BE2C (cell line): ENCODE measurements at regions not wholly inside any gene's neighbourhood (a gene's known extent, or its start where the extent isn't known, plus 50 kb on each side); places are given as distances from the start of the nearest gene placed in this dataset.

Source experiments
- DNase-seq: peaks from one replicate; pipeline ENCODE4 v3.0.0-alpha.2; 2020
- H3K27me3 ChIP-seq: fragments of 250-450 bp; sonication (Bioruptor Pico); 2 replicates; pipeline ENCODE4 v1.5.1; 2020; ENCODE audit warnings: mild to moderate bottlenecking
- H3K36me3 ChIP-seq: fragments of 250-450 bp; sonication (Bioruptor Pico); 2 replicates; pipeline ENCODE4 v1.5.1; 2020; ENCODE audit warnings: mild to moderate bottlenecking
- H3K4me1 ChIP-seq: fragments of 250-450 bp; sonication (Bioruptor Pico); 2 replicates; pipeline ENCODE4 v1.5.1; 2020
- H3K4me3 ChIP-seq: 2 replicates; pipeline ENCODE4 v1.5.1; 2011; ENCODE audit warnings: low read depth, low read length
- H3K9me3 ChIP-seq: fragments of 250-450 bp; sonication (Bioruptor Pico); 2 replicates; pipeline ENCODE4 v1.5.1; 2020
- CTCF ChIP-seq: IDR thresholded peaks from 2 replicates; pipeline ENCODE4 v1.5.1; 2012; ENCODE audit warnings: mild to moderate bottlenecking, low read depth, low read length

DNA sequence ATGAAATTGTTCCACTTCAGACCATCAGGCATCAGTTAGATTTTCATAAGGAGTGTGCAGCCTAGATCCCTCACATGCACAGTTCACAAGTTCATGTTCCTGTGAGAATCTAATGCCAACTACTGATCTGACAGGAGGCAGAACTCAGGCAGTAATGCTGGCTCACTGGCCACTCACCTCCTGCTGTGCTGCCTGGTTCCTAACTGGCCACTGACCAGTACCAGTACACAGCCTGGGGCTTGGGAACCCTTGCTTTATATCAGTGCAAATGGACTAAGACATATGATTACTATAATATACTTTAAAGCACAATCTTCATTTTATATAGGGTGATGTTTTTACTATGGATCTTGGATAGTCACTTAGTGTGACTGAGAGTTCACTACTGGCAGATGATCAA lies 259.2 kb downstream of the SLCO4C1 start:
- H3K27me3 ChIP-seq: no peaks in the 10 kb centered on the region
- no peak for TF ChIP-seq CTCF
- no peak for DNase-seq

GRCh38 chr5:102031711-102032110 lies 264.4 kb downstream of the SLCO4C1 start:
- no peak overlapping the region for H3K4me3 ChIP-seq
- no peaks in the 10 kb centered on the region for H3K27me3 ChIP-seq
- no peaks in the 10 kb centered on the region for H3K9me3 ChIP-seq
- no peak for TF ChIP-seq CTCF
- H3K36me3 ChIP-seq: no peaks in the 10 kb centered on the region
- no peak for DNase-seq
- H3K4me1 ChIP-seq: peaks cover 9% of the 10 kb centered on the region

More for the DNA sequence above, 259.2 kb downstream of the SLCO4C1 start:
- Histone ChIP-seq H3K4me1 (peaks cover 22% of the 10 kb centered on the region), H3K9me3 (no peaks in the 10 kb centered on the region), H3K36me3 (no peaks in the 10 kb centered on the region), H3K4me3 (no peak overlapping the region)

DNA sequence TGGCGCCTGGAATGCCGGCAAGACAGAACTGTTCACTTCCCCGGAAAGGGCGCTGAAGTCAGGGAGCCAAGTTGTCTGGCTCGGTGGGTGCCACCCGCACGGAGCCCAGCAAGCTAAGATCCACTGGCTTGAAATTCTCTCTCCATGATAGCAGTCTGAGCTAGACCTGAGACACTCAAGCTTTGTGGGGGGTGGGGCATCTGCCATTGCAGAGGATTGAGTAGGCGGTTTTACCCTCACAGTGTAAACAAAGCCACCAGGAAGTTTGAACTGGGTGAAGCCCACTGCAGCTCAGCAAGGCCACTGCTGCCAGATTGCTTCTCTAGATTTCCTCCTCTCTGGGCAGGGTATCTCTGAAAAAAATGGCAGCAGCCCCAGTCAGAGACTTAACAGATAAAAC lies 277.4 kb downstream of the SLCO4C1 start:
- DNase-seq: no peak
- H3K36me3 ChIP-seq: no peaks in the 10 kb centered on the region
- no peaks in the 10 kb centered on the region for H3K9me3 ChIP-seq
- H3K4me1 ChIP-seq: no peaks in the 10 kb centered on the region
- no peaks in the 10 kb centered on the region for H3K27me3 ChIP-seq
- H3K4me3 ChIP-seq: no peak overlapping the region
- TF ChIP-seq CTCF: no peak

- no peak for TF ChIP-seq CTCF
- H3K4me3 ChIP-seq: no peak overlapping the region
- no peaks in the 10 kb centered on the region for H3K27me3 ChIP-seq
- no peaks in the 10 kb centered on the region for H3K4me1 ChIP-seq
- DNase-seq: no peak
- no peaks in the 10 kb centered on the region for H3K36me3 ChIP-seq
- H3K9me3 ChIP-seq: no peaks in the 10 kb centered on the region
Measured at GRCh38 chr5:102018279-102018678, 277.8 kb downstream of the SLCO4C1 start.

GRCh38 chr5:102014371-102014770 lies 281.7 kb downstream of the SLCO4C1 start:
- no peaks in the 10 kb centered on the region for H3K4me1 ChIP-seq
- H3K36me3 ChIP-seq: no peaks in the 10 kb centered on the region
- DNase-seq: no peak
- H3K4me3 ChIP-seq: no peak overlapping the region
- no peaks in the 10 kb centered on the region for H3K27me3 ChIP-seq
- H3K9me3 ChIP-seq: no peaks in the 10 kb centered on the region
- no peak for TF ChIP-seq CTCF

DNA sequence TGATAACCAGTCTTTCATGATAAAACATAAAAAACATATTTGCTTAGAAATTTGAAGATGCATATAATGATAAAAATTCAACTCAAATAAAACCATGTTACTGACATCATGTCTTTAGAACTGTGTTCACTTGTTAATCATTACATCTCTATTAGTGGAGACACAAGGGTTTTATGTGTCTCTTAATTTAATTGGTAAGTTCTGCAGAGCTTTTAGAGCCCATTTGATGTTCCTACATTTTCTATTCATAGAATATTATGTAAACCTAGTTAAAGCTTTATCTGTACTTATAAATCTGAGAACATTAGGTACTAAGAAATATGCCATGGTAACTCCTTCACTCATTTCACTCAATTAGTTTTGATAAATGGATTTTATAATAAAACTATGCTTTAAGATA lies 285.4 kb downstream of the SLCO4C1 start:
- H3K4me1 ChIP-seq: no peaks in the 10 kb centered on the region
- no peaks in the 10 kb centered on the region for H3K36me3 ChIP-seq
- no peaks in the 10 kb centered on the region for H3K9me3 ChIP-seq
- TF ChIP-seq CTCF: no peak
- H3K27me3 ChIP-seq: no peaks in the 10 kb centered on the region
- DNase-seq: no peak
- H3K4me3 ChIP-seq: no peak overlapping the region
